ENCODE measurements at regions not wholly inside any gene's neighbourhood (a gene's known extent, or its start where the extent isn't known, plus 50 kb on each side); places are given as distances from the start of the nearest gene placed in this dataset.
"Not testable (repeated sequence)": the region's sequence is repeated elsewhere in the genome, so short reads cannot be mapped to it uniquely, and the experiment has no call there.

DNA sequence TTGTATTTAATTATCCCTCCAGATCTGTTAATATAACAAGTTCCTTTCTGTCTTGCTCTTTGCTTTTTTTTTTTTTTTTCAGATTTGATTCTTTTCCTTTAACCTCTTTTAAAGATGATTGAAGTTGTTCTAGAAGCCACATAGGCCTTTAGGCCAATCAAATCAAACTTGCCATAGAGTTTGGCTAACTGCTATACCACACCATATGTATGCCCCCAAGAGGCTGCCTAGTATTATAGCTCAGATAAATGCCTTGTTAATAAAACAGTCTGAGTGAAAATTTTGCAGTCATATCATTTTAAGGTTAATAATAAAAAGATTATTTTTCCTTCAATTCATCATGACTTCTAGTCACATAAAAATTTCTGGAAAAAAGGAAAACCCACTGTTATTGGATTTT is 696.0 kb upstream of the CHRM3 start:
- Histone ChIP-seq H3K27me3 (ENCODE audit: control insufficient read depth, insufficient read depth, low read length) (no peaks in the 10 kb centered on the region), H3K27ac (ENCODE audit: low read depth, low read length) (no peak overlapping the region), H3K9me3 (ENCODE audit: control insufficient read depth, insufficient read depth, low read length) (no peaks in the 10 kb centered on the region), H3K4me3 (ENCODE audit: low read depth, low read length) (no peak overlapping the region)
- ChIA-PET CTCF (interaction anchor here (0.7 kb wide), 2 partner anchors 34 to 138 kb away, joined by 3 to 4 read pairs; no protein-coding TSS in a partner anchor), POLR2A (no interaction called here)
- no peak for DNase-seq (ENCODE audit: low read depth, low spot score)
- TF ChIP-seq CTCF (IDR thresholded peaks at IDR 0.05; ENCODE audit: low read depth, low read length) = peak; percentile 38

- H3K27ac ChIP-seq (ENCODE audit: low read depth, low read length); DNase-seq (ENCODE audit: low read depth, low spot score); POLR2A ChIA-PET; H3K27me3 ChIP-seq (ENCODE audit: control insufficient read depth, insufficient read depth, low read length); CTCF ChIA-PET; H3K4me3 ChIP-seq (ENCODE audit: low read depth, low read length): not testable (repeated sequence)
- peaks cover 12% of the 10 kb centered on the region for H3K9me3 ChIP-seq (ENCODE audit: control insufficient read depth, insufficient read depth, low read length)
These were observed 701.8 kb upstream of the CHRM3 start for GRCh38 chr1:238684576-238684975.

- DNase-seq (ENCODE audit: low read depth, low spot score) = no peak
- ChIA-PET POLR2A (no interaction called here), CTCF (no interaction called here)
- H3K27me3 ChIP-seq (ENCODE audit: control insufficient read depth, insufficient read depth, low read length) = no peaks in the 10 kb centered on the region
- no peak overlapping the region for H3K27ac ChIP-seq (ENCODE audit: low read depth, low read length)
- peaks cover 12% of the 10 kb centered on the region for H3K9me3 ChIP-seq (ENCODE audit: control insufficient read depth, insufficient read depth, low read length)
- no peak overlapping the region for H3K4me3 ChIP-seq (ENCODE audit: low read depth, low read length)
- no peak for TF ChIP-seq CTCF (IDR thresholded peaks at IDR 0.05; ENCODE audit: low read depth, low read length)
These were observed 704.9 kb upstream of the CHRM3 start for GRCh38 chr1:238681451-238681850.

GRCh38 chr1:238681021-238681420 is 705.3 kb upstream of the CHRM3 start:
- Histone ChIP-seq H3K9me3 (ENCODE audit: control insufficient read depth, insufficient read depth, low read length) (peaks cover 12% of the 10 kb centered on the region), H3K27ac (ENCODE audit: low read depth, low read length) (no peak overlapping the region), H3K4me3 (ENCODE audit: low read depth, low read length) (no peak overlapping the region), H3K27me3 (ENCODE audit: control insufficient read depth, insufficient read depth, low read length) (no peaks in the 10 kb centered on the region)
- CTCF ChIA-PET = no interaction called here
- TF ChIP-seq CTCF (IDR thresholded peaks at IDR 0.05; ENCODE audit: low read depth, low read length) = no peak
- DNase-seq (ENCODE audit: low read depth, low spot score) = no peak
- POLR2A ChIA-PET = no interaction called here

- POLR2A ChIA-PET = no interaction called here
These were observed 708.8 kb upstream of the CHRM3 start for GRCh38 chr1:238677567-238677966.

More at GRCh38 chr1:238677567-238677966, 708.8 kb upstream of the CHRM3 start:
- Histone ChIP-seq H3K27me3 (ENCODE audit: control insufficient read depth, insufficient read depth, low read length) (no peaks in the 10 kb centered on the region), H3K4me3 (ENCODE audit: low read depth, low read length) (no peak overlapping the region), H3K9me3 (ENCODE audit: control insufficient read depth, insufficient read depth, low read length) (peaks cover 7% of the 10 kb centered on the region), H3K27ac (ENCODE audit: low read depth, low read length) (no peak overlapping the region)
- CTCF ChIA-PET = no interaction called here
- no peak for DNase-seq (ENCODE audit: low read depth, low spot score)
- no peak for TF ChIP-seq CTCF (IDR thresholded peaks at IDR 0.05; ENCODE audit: low read depth, low read length)
